ENCODE measurements at regions not wholly inside any gene's neighbourhood (a gene's known extent, or its start where the extent isn't known, plus 50 kb on each side); places are given as distances from the start of the nearest gene placed in this dataset.

GRCh38 chr4:82071951-82072350, 301.8 kb downstream of the HNRNPD start:
- DNase-seq, result no peak

DNA sequence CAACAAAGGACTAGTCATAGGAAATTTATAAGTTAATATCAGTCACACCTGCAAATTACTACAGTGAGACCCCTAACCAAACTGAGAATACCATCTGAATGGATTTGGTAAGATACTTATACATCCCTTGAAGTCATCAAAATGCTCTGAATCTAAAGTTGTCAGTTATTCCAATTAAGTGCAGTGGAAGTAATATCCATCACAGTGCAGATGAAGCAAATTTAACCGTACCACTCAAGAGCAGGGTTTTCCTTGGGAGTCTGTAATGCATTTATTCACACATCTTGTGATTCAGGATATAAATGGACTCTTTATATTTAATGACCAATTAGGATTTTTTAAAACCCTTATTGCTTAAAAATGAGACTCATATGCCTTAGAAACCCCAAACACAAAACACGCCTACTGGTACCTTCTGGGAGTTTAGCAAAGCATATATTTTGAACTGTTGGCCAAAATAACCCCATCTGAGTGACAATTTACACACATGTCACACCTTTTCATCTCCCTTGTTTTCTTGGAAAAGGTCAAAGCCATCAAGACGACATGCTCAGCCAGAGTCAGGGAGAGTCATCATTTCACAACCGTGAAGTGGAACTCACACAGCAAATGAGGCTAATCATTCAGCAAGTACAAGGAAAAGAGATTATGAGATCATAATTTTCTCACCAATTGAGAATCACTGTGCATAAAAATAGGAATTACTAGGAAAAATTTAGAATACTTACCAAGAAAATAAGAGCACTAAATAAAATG, 303.7 kb downstream of the HNRNPD start:
- no peak for DNase-seq

GRCh38 chr4:82063017-82063416, 310.8 kb downstream of the HNRNPD start:
- no peak for DNase-seq

DNA sequence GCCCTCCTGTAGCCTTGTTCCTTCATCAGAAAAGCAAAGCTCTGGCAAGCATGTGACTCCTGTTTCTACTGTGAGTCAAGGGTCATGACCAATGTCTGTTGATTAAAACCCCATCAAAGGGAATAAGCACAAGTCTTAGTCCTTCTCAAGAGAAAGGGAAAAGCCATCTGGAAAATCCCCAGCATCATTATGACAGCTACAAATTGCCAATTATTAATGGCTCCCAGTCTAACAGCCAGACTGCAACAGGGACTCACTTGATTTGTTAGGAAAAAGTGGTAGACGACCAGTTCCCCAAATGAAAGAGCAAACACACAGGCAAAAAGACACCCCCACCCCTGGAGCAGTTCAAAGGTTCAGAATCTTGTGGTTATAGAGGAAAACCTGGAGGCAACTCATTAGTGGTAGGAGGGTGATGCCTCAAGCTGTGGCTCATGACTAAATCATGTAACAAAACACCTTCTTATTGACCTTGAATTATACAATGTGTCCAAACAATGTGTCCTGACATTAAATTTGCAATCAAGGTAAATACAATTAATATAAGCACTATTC, 315.7 kb downstream of the HNRNPD start:
- no peak for DNase-seq

- no peak for DNase-seq
These were observed 318.6 kb downstream of the HNRNPD start for GRCh38 chr4:82055156-82055555.

- no peak for DNase-seq
These were observed 320.4 kb downstream of the HNRNPD start for GRCh38 chr4:82053396-82053795.

- no peak for DNase-seq
These were observed 323.0 kb downstream of the HNRNPD start for GRCh38 chr4:82050796-82051195.

GRCh38 chr4:82049294-82049693, 324.5 kb downstream of the HNRNPD start:
- DNase-seq, result no peak

DNA sequence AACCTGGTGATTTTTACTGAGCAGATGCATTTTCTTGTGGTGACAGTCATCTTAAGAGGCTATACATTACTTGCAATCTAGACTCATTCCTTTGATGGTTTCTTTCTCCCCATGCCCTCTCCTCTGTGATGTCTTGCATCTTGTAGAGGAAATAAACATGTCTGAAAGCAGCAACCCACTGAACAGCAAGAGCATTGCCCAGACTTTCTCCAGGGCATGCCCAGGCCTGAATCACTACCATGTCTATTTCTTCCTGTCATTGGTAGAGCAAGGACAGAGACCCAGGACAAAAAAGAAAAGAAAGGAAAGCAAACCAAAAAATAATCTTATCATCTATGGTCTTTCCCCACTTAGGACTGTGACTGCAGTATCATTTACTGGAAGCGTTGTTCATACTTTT, 326.1 kb downstream of the HNRNPD start:
- DNase-seq, result no peak

DNA sequence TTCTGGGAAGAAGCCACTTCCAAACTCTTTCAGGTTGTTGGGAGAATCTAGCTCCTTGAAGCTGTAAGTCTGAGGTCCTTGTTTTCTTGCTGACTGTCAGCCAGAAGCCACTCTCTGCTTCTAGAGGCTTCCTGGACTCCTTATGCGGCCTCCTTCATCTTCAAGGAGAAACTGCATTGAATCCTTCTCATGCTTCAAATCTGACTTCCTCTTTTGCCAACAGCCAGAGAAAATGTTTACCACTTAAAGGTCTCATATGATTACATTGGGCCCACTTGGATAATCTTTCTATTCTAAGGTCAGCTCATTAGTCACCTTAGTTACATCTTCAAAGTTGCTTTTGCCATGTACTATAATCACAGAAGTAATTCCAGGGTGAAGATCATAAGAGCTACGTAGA, 327.0 kb downstream of the HNRNPD start:
- no peak for DNase-seq

- no peak for DNase-seq
These were observed 328.5 kb downstream of the HNRNPD start for GRCh38 chr4:82045267-82045666.

- peak in 1 of 2 experiments; percentile 42 for DNase-seq
These were observed 329.4 kb downstream of the HNRNPD start for GRCh38 chr4:82044141-82044993.

GRCh38 chr4:82043809-82044137, 330.0 kb downstream of the HNRNPD start:
- DNase-seq, result no peak

DNA sequence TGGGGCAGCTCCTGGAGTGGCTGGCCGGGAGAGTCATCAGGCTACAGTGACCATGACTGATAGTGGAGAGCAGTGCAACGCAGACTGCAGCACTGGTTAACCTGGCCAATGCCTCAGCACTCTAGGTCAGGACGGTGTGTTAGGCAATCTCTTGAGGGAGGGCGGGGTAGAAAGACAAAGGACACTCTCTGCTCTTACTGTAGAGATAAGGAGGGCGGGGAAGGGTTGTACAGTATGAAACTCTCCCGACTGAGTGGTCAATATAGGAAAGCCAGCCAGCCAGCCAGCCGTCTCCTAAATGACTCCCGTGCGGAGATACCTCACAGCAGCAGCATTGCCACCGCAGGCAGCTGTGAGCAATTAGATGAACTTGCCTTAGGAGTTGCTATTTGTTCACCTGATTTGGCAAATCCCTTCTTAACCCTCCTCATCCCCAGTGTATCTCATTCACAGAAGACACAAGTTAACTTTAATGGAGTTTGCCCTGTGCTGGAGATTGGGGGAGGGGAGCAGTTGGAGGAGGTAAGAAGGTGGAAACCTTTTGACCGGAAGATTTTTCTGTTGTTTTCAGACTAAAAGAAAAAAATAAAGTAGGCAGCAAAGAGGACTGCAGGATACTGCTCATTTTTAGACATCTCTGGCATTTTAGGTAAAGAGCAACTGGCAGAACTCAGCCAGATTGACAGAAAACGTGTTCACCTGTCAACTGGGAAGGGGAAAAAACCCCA, 330.5 kb downstream of the HNRNPD start:
- no peak for DNase-seq

DNA sequence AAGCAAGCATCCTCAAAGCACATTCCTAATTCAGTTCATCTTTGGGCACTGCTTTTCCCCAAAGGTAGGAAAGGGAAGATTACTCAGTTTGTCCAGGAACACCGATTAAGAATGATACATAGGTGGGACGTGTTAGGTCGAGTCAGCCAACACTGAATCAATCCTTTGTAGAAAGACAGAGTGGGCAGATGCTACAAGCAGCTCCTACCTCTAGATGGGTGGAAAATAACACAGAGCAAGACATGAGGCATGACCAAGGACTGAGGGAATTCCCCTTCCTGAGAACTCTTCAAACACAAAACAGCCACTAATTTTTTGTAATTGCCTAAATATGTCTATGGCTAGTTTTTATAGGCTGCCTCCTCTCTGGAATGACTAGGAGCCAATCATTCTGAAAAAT, 331.7 kb downstream of the HNRNPD start:
- no peak for DNase-seq

DNA sequence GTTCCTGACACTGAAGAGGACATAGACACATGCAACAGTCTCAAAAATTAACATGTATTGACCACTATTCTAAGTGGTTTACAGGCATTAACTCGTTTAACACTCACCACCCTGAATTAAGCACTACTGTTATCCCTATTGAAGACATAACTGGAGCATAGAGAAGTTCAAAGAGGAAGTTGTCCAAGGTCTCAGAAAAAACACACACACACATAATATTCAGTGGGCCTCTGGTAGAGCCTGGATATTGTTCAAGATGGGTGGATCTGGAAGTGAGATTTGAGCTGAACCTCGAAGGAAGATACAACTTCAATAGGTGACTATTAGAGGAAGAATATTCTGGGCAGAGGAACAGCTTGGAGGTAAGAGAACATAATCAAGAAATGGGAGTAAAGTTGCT, 334.9 kb downstream of the HNRNPD start:
- no peak for DNase-seq

DNA sequence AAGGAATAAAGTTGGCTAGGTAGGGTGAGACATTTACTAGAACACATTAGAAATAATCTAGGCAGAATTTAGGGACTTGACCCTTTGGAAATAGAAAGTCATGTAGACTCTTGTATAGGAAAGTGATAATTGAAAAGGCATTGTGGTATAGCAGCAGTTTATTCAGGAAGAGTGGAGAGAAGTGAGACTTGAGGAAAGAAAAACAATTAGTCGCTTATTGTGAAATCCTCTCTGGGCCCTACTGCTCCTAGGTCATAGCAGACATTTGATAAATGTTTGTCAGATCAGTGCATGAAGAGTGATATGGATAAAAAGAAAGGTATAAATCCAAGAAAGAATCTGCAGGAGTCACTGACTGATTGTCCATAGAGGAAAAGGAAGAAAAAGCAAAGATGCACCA, 337.6 kb downstream of the HNRNPD start:
- DNase-seq, result no peak

- DNase-seq, result no peak
These were observed 338.9 kb downstream of the HNRNPD start for GRCh38 chr4:82034878-82035277.

- no peak for DNase-seq
These were observed 339.9 kb downstream of the HNRNPD start for GRCh38 chr4:82033862-82034261.

DNA sequence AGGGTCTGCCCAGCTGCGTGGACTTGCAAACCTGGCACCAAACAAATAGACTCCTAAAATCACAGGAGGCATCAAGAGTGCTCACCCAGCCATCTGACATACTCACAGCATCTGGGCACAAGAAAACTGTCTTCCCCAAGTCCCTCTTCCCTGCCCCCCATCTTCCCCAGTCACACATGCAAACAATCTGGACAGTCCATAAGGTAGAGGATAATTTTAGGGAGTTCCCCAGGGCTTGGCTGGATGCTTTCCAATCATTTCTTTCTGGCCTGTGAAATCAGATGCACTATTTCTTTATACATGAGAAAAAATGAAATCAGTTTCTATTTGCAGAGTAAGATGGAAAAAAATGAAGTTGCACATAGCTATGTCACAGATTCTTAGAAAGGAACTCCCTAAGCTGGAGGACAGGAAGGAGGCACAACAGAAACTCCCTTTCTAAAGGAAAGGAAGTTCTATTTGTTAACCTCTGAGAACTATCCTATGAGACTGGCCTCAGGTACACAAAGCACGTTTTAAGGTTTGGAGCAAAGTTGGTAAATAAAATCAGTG, 342.3 kb downstream of the HNRNPD start:
- peak in 1 of 2 experiments; percentile 23 for DNase-seq

- DNase-seq, result no peak
These were observed 356.1 kb downstream of the HNRNPD start for GRCh38 chr4:82017680-82018079.

DNA sequence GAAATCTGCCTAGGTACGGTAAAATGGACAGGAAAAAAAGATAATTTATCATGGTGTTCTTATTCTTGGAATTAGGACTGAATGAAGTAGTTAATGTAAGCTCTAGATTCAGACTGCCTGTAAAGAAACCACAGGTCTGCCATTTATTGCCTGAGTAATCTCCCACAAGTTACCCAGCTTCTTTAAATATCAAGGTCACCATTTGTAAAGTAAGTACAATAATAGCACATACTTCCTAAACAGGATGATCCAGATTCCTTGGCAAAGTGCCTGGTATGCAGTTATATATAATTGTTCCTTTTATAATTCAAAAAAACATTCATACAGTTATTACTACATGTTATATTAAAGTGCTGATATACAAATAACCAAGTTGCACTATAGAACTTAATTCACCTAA, 368.6 kb downstream of the HNRNPD start:
- DNase-seq, result no peak

- DNase-seq, result no peak
These were observed 376.5 kb downstream of the HNRNPD start for GRCh38 chr4:81997313-81997712.

All from NCI-H446 (cell line).